IMR-90 (cell line): ENCODE measurements at regions not wholly inside any gene's neighbourhood (a gene's known extent, or its start where the extent isn't known, plus 50 kb on each side); places are given as distances from the start of the nearest gene placed in this dataset.

Experiments
- ATAC-seq: fragments of 200-7000 bp; cut with Tn5 transposase; 2 replicates; pipeline ENCODE4 v1.9.1; 2020; ENCODE audit warnings: low read depth, mild to moderate bottlenecking, moderate library complexity
- BruUV-seq: library from RNA; stranded (reverse); fragments of 400-500 nt; replicated peaks from 2 replicates; lab custom pipeline; 2021; lab: Mats Ljungman, UMichigan
- CTCF ChIA-PET: fragments of 300-600 bp; formaldehyde crosslinking; extraction: SDS; loops from one replicate; lab custom pipeline; 2021; ENCODE audit warnings: antibody characterized with exemption; lab: Yijun Ruan, JAX
- POLR2A ChIA-PET: fragments of 300-600 bp; sonication (Branson Sonifier 250); formaldehyde crosslinking; loops from one replicate; lab custom pipeline; 2022; ENCODE audit warnings: antibody characterized with exemption; ENCODE audit not compliant: unreplicated experiment; lab: Charles Lee
- DNase-seq: peaks from one replicate; pipeline ENCODE4 v3.0.0; 2013
- H2AFZ ChIP-seq: replicated peaks from 2 replicates; pipeline ENCODE3; 2013; ENCODE audit warnings: low read length, mild to moderate bottlenecking; ENCODE audit not compliant: poor library complexity
- H2AK5ac ChIP-seq: 2 replicates; pipeline ENCODE4 v1.6.1; 2013; ENCODE audit warnings: low read depth, low read length, inconsistent platforms
- H2AK9ac ChIP-seq: replicated peaks from 2 replicates; pipeline ENCODE3; 2013; ENCODE audit warnings: mild to moderate bottlenecking, low read depth, low read length, moderate library complexity; ENCODE audit not compliant: poor library complexity
- H2BK120ac ChIP-seq: 2 replicates; pipeline ENCODE4 v1.6.1; 2013; ENCODE audit warnings: low read depth, low read length, inconsistent platforms
- H2BK15ac ChIP-seq: 3 replicates; pipeline ENCODE4 v1.6.1; 2013; ENCODE audit warnings: low read depth, low read length, inconsistent platforms
- H2BK20ac ChIP-seq: 2 replicates; pipeline ENCODE4 v1.6.1; 2013; ENCODE audit warnings: low read depth, mild to moderate bottlenecking, inconsistent platforms, low read length, moderate library complexity
- H2BK5ac ChIP-seq: 2 replicates; pipeline ENCODE4 v1.6.1; 2013; ENCODE audit warnings: mild to moderate bottlenecking, low read depth, low read length, inconsistent platforms; ENCODE audit not compliant: poor library complexity, severe bottlenecking
- H3K14ac ChIP-seq: replicated peaks from 2 replicates; pipeline ENCODE4 v1.6.1; 2013; ENCODE audit warnings: low read depth, low read length, inconsistent platforms
- H3K18ac ChIP-seq: 2 replicates; pipeline ENCODE4 v1.6.1; 2013; ENCODE audit warnings: low read depth, low read length, control low read depth
- H3K23ac ChIP-seq: 2 replicates; pipeline ENCODE4 v1.6.1; 2013; ENCODE audit warnings: low read depth, low read length, inconsistent platforms
- H3K27ac ChIP-seq: 2 replicates; pipeline ENCODE4 v1.5.1; 2013; ENCODE audit warnings: mild to moderate bottlenecking, control low read depth, low read length; ENCODE audit not compliant: insufficient read depth
- H3K27me3 ChIP-seq: 2 replicates; pipeline ENCODE4 v1.6.1; 2013; ENCODE audit warnings: low read length; ENCODE audit not compliant: control insufficient read depth, insufficient read depth
- H3K36me3 ChIP-seq: 2 replicates; pipeline ENCODE4 v1.6.1; 2013; ENCODE audit warnings: low read length, mixed read lengths; ENCODE audit not compliant: control insufficient read depth, insufficient read depth
- H3K4ac ChIP-seq: 2 replicates; pipeline ENCODE4 v1.6.1; 2013; ENCODE audit warnings: low read depth, low read length, inconsistent platforms
- H3K4me1 ChIP-seq: 2 replicates; pipeline ENCODE4 v1.6.1; 2013; ENCODE audit warnings: low read length, mixed read lengths; ENCODE audit not compliant: control insufficient read depth, insufficient read depth
- H3K4me2 ChIP-seq: 2 replicates; pipeline ENCODE4 v1.6.1; 2013; ENCODE audit warnings: low read depth, mild to moderate bottlenecking, control low read depth, low read length, moderate library complexity
- H3K4me3 ChIP-seq: 2 replicates; pipeline ENCODE4 v1.5.1; 2013; ENCODE audit warnings: low read depth, mild to moderate bottlenecking, control low read depth, low read length, moderate library complexity; ENCODE audit not compliant: insufficient read depth
- H3K56ac ChIP-seq: 2 replicates; pipeline ENCODE4 v1.6.1; 2013; ENCODE audit warnings: low read length, inconsistent platforms; ENCODE audit not compliant: insufficient read depth; ENCODE audit errors: extremely low read depth
- H3K79me1 ChIP-seq, 2 experiments: 2 replicates each; pipeline ENCODE4 v1.6.1; 2013; ENCODE audit warnings: low read length in 2 of 2, inconsistent platforms in 1 of 2, low read depth in 1 of 2
- H3K9ac ChIP-seq: 2 replicates; pipeline ENCODE4 v1.6.1; 2013; ENCODE audit warnings: low read depth, low read length, control low read depth
- H3K9me1 ChIP-seq: 2 replicates; pipeline ENCODE4 v1.6.1; 2013; ENCODE audit warnings: low read length, inconsistent platforms; ENCODE audit not compliant: insufficient read depth
- H3K9me3 ChIP-seq: 2 replicates; pipeline ENCODE4 v1.6.1; 2013; ENCODE audit warnings: low read length; ENCODE audit not compliant: control insufficient read depth, insufficient read depth
- H4K20me1 ChIP-seq: 2 replicates; pipeline ENCODE4 v1.6.1; 2013; ENCODE audit warnings: low read length, inconsistent platforms; ENCODE audit not compliant: insufficient read depth
- H4K5ac ChIP-seq: 2 replicates; pipeline ENCODE4 v1.6.1; 2013; ENCODE audit warnings: mild to moderate bottlenecking, low read depth, low read length, control low read depth
- H4K8ac ChIP-seq, 2 experiments: 2 replicates each; pipeline ENCODE4 v1.6.1; 2013; ENCODE audit warnings: low read depth in 2 of 2, low read length in 2 of 2, control low read depth in 1 of 2, inconsistent platforms in 1 of 2
- H4K91ac ChIP-seq: 2 replicates; pipeline ENCODE4 v1.6.1; 2013; ENCODE audit warnings: low read depth, low read length, inconsistent platforms; ENCODE audit not compliant: insufficient read depth
- BHLHE40 ChIP-seq: fragments of 150-350 bp; IDR thresholded peaks from 2 replicates; pipeline ENCODE4 v1.6.1; 2016; ENCODE audit warnings: mild to moderate bottlenecking, low read depth, low read length
- CHD1 ChIP-seq: IDR thresholded peaks from 2 replicates; pipeline ENCODE4 v1.6.1; 2012; ENCODE audit warnings: low read depth, low read length, improper control_type of control experiment
- CTCF ChIP-seq: conservative IDR thresholded peaks from 2 replicates; pipeline ENCODE4 v1.5.1; 2012; ENCODE audit warnings: mild to moderate bottlenecking, low read depth, low read length, improper control_type of control experiment
- FOS ChIP-seq: fragments of 150-350 bp; IDR thresholded peaks from 2 replicates; pipeline ENCODE4 v1.6.1; 2016; ENCODE audit warnings: low read depth, low read length
- MAFK ChIP-seq: IDR thresholded peaks from 2 replicates; pipeline ENCODE4 v1.6.1; 2012; ENCODE audit warnings: low read depth, low read length, improper control_type of control experiment
- RCOR1 ChIP-seq: IDR thresholded peaks from 2 replicates; pipeline ENCODE4 v1.6.1; 2012; ENCODE audit warnings: mild to moderate bottlenecking, low read length, improper control_type of control experiment; ENCODE audit not compliant: insufficient replicate concordance
- whole genome bisulfite sequencing, 2 experiments: methylation state at CpG; one replicate each; pipeline versions ENCODE4 v1.1.5 to v1.1.7; 2013; ENCODE audit warnings: missing lambda C conversion rate in 2 of 2; ENCODE audit not compliant: insufficient read length in 1 of 2; ENCODE audit errors: extremely low coverage in 2 of 2; 5-methylcytosine and 5-hydroxymethylcytosine counted together
- dilution Hi-C: fragments of 300-500 bp; cut with HindIII; formaldehyde crosslinking; loops from one replicate; pipeline ENCODE4 v1.14.3; 2018; ENCODE audit warnings: low sequenced_read_pairs; ENCODE audit not compliant: unreplicated experiment
- in situ Hi-C: fragments of 300-500 bp; cut with MboI; formaldehyde crosslinking; loops from 3 replicates; pipeline ENCODE4 v1.14.3; 2019; ENCODE audit warnings: low sequenced_read_pairs, inconsistent platforms, mixed read lengths
- intact Hi-C: fragments of 100-400 bp; cut with micrococcal nuclease; formaldehyde crosslinking; loops from 2 replicates; pipeline ENCODE4 v1.10.0; 2022

DNA sequence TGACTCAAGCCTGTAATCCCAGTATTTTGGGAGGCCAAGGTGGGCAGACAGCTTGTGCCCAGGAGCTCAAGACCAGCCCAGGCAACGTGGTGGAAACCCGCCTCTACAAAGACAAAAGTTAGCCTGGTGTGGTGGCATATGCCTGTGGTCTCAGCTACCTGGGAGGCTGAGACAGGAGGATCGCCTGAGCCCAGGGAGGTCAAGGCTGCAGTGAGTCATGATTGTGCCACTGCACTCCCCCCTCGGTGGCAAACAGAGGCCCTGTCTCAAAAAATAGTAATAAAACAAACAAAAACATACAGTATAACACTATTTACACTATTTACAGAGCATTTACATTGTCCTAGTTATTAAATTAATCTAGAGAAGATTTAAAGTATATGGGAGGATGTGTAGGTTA lies 56.0 kb upstream of the PIM1 start:
- ChIA-PET POLR2A (no interaction called here), CTCF (interaction anchor here (0.6 kb wide), 1 partner anchor 15 kb away, joined by 3 read pairs; no protein-coding TSS in a partner anchor)
- Histone ChIP-seq H3K4me1 (peaks cover 5% of the 10 kb centered on the region; the same call in 1 of the 2 replicates), H2BK15ac (no peak overlapping the region), H4K5ac (no peak overlapping the region), H2AK9ac (no peak overlapping the region), H2BK120ac (no peak overlapping the region), H4K8ac (no peak overlapping the region), H3K27me3 (peaks cover 2% of the 10 kb centered on the region; the same call in 1 of the 2 replicates), H4K91ac (no peak overlapping the region), H3K14ac (no peak overlapping the region), H3K23ac (no peak overlapping the region), H3K18ac (no peak overlapping the region), H2AFZ (no peak overlapping the region), H2BK5ac (no peak overlapping the region), H3K4me2 (no peak overlapping the region), H3K4ac (no peak overlapping the region), H3K79me1 (no peaks in the 10 kb centered on the region), H4K20me1 (no peaks in the 10 kb centered on the region), H3K9me1 (no peaks in the 10 kb centered on the region), H3K56ac (no peak overlapping the region), H3K9ac (no peak overlapping the region), H2AK5ac (no peak overlapping the region), H3K36me3 (no peaks in the 10 kb centered on the region), H3K27ac (no peak overlapping the region), H3K9me3 (no peaks in the 10 kb centered on the region), H3K4me3 (no peak overlapping the region), H2BK20ac (no peak overlapping the region)
- no peak for ATAC-seq
- no TSS peak for BruUV-seq
- intact Hi-C loops (no loop called here), in situ Hi-C loops (no loop called here), dilution Hi-C loops (no loop called here)
- no peak for TF ChIP-seq BHLHE40
- TF ChIP-seq CTCF = no peak
- TF ChIP-seq MAFK = no peak
- TF ChIP-seq CHD1 = no peak
- TF ChIP-seq RCOR1 = no peak
- no peak for TF ChIP-seq FOS
- WGBS, 2 experiments = no CpG with 5 or more reads among the region's 4 CpGs
- DNase-seq = no peak
